H4 (cell line): ENCODE measurements at regions not wholly inside any gene's neighbourhood (a gene's known extent, or its start where the extent isn't known, plus 50 kb on each side); places are given as distances from the start of the nearest gene placed in this dataset.

Experiments used
- DNase-seq: peaks from one replicate; pipeline ENCODE4 v3.0.0-alpha.2; 2015; ENCODE audit warnings: low spot score

DNA sequence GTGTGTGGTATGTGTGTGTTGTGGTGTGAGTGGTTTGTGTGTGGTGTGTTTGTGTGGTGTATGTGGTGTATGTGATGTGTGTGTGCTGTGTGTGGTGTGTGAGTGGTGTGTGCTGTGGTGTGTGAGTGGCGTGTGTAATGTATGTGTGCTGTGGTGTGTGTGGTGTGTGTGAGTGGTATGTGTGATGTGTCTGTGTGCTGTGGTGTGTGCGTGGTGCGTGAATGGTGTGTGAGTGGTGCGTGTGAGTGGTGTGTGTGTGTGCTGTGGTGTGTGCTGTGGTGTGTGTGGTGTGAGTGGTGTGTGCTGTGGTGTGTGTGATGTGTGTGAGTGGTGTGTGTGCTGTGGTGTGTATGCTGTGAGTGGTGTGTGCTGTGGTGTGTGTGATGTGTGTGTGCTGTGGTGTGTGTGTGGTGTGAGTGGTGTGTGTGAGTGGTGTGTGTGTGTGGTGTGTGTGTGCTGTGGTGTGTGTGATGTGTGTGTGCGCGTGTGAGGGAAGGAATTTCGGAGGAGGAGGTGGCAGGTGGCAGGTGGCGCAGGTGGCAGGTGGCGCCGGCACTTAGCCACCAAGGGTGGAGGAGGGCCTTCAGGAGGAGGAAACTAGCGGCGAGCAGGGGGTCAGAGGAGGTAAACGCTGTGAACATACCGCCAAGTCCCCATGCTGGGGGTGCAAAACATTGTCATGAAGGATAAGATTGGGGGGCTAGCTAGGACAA, 191.8 kb downstream of the MELK start:
- no peak for DNase-seq

DNA sequence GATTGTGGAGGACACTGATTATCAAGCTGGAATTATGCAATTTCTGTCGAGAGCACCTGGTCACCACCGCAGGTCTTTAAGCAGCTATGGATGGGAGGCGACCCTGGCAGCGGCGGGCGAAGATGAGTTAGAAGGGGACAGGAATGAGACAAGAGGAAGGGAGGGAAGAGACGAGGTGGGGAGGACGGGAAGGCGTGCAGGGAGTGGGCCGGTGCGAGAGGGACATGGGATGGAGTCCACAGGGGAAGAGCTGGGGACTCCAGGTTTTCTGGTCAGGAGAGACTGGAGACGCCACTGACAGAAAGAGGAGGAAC, 192.3 kb downstream of the MELK start:
- no peak for DNase-seq

DNA sequence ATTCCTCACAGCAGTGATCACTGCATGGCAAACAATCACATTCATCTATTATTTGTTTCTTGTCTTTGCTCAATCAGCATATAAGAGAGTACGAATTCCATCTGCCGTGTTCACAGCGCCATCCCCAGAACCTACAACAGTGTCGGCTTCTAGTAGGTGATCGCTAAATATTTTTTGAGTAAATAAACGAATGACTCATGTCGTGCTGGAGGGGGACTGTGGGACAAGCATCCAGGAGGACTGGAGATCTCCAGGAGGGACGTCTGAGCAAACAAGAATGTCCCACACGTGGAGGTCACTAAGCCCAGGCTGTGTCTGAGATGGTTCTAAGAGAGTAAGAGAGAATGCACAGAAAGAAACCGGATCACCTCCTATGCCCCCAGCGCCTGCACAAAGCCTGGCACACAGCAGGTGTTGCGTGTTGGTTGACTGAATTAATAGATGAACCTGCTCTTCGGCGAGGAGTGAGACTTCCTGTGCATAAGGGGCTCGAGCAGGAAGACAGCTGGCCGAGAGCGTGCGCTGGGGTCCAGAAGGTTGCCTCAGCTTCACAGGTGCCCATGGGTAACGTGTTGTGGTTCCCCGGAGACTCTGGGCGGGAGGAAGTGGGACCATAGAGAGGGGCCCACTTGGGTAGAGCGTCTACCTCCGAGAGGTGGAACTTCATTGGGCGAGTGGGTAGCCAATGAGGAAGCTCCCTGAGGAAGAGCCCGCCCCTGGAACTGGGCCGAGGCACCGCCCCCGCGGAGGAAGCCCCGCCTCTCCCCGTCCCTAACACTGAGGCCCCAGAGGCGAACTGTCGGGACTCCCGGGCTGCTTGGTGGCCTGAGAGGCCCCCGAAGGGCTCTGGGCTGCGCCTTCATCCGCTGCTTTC, 193.0 kb downstream of the MELK start:
- DNase-seq: peak; percentile 54

DNA sequence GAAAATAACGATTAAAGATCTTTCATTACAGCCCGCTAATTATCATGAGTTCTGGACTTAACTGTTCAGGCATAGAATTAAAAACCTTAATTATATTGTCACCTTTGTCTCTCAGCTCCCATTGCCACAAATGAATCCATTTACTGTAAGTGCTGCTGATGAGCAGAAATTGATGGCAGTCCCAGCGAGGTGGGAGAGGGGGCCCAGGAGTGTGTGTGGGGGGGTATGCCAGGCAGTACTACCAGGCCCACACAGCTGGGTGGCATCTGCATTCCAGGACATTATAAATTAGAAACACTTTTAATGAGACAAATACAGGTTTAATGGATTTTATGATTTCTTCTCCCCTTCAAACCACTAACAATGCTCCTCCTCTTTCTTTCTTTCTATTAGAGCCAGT, 196.0 kb downstream of the MELK start:
- DNase-seq: no peak

DNA sequence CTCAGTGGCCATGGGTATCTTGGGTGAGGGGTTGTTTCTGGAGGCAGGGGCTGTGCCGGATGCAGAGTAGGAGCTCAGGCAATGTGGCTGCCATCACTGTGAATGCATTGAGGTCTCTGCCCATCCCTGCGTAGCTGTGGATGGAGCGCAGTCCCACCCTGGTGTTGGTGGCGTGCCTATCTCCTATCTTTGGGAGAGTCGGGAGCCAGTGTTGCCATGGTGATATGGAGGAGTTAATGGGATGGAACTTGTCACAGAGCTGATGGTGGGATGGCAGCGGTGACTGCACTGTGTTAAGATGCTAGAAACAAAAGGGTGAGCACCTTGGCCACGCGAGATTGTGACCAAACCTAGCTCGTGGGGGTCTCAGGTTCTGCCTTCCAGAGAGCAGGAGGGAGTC, 197.3 kb downstream of the MELK start:
- DNase-seq: no peak

DNA sequence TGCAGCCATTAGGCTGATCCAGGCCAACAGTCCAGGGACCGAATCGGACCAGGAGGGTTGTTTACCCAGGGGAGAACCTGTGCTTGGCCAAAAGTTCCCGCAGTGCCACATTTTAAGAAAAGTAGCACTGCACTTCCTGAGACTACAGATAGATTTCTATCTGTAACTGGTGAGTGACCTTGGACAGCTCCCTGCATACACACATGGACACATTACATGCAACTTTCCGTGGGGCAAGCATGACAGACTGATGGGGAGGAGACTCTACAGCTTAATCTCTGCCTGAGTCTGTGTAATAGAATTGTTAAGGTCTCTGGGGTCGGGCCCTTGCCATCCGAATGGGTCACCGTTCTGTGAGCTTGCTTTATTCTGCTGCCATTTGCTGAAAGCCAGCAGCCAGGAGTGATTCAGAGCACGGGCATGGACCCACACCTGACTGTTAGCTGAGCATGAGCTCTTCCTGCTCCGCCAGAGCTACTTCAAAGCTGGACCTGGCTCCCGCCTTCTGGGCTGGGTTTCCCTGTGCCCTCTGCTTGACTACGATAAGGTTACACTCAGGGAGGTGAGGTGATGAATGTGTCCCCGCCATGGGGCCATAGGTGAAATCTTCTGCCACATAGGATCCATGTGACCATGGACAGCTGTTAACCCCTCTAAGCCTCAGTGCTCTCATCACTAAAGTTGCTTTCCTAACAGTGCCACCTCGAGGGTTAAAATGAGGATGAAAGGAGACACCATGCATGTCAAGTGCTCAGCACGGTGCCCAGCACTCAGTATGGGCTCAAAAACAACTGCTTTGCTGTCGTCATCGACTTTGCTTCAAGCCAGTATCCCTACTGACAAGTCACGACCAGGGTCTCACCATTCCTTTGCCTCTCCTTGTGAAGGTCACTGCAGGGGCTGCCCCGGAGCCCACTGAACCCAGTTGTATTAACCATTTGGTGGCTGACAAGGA, 200.0 kb downstream of the MELK start:
- DNase-seq: no peak

DNA sequence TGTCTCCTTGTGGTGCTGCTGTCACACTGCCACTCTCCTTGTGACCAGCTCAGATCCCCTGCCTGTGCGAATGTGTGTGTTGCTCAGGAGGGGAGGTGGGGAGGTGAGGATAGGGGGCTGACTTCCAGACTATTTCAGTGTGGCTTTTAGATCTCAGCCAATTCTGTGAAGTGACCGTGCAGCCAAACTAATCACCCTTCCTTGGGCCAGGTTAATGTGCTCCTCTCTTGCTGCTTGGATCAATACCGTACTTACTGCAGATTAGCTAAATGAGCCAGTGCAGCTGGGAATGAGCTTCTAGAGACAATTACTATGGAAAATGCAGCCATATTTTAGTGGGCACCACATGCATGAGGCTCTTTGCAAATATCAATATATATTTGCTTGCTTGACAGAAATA, 206.0 kb downstream of the MELK start:
- no peak for DNase-seq

DNA sequence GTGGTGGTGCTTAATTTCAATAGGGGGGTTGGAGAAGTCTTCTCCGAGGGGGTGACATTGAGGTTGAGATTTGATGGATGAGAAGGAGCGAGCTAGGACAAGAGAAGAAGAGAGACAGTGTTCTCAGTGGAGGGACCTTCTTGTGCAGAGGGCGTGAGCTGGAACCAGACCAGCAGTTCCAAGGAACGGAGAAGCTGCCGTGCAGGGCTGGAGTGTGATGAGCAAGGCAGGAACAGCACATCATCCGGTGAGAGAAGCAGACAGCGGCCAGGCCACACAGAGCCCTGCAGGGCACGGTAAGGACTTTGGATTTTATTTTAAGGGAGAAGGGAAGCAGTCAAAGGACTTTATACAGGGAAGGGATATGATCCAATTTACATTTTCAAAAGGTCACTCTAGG, 206.9 kb downstream of the MELK start:
- DNase-seq: no peak

DNA sequence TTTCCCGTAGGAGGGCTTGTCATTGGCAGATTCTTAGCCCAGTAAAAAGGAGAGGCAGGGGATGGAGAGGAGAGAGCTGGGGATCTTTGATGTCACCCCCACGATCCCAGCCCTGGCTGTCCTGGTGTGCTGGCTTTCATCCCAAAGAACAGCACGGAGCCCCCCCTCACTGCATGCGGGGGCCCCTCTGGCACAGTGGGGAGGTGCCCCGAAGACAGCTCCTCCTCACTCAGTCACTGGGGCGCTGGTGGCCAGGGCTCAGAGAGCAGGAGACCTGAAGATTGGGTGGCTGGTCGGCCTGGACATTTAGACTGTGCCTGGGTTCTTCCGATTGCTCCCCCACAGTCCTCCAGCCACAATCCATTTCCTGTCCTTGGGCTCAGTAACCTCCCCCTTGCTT, 207.5 kb downstream of the MELK start:
- DNase-seq: no peak

DNA sequence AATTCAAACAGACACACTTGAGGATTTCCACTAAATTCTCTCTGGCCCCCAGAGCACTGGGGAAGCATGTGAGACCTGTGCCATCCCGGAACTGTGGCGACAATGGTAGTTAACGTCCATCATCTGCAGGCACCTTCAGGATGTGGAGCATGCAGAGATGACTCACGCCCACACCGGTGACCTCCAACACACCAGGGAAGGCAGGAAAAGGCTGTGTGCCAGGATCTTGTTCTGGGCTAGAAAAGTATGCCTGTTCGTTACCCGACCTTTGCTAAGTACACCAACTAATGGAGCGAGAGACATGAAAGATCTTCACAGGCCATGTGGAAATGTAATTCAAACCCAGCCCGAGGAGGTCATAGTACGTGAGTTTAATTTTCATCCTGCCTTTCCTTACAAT, 208.8 kb downstream of the MELK start:
- peak; percentile 80 for DNase-seq
